Nucleus accumbens (tissue), 56 donors: ENCODE measurements at regions not wholly inside any gene's neighbourhood (a gene's known extent, or its start where the extent isn't known, plus 50 kb on each side); places are given as distances from the start of the nearest gene placed in this dataset.

Experiments
- DNase-seq, 56 donors: peaks; one replicate each; lab custom pipeline; 2025; lab: John Stamatoyannopoulos, UW

DNA sequence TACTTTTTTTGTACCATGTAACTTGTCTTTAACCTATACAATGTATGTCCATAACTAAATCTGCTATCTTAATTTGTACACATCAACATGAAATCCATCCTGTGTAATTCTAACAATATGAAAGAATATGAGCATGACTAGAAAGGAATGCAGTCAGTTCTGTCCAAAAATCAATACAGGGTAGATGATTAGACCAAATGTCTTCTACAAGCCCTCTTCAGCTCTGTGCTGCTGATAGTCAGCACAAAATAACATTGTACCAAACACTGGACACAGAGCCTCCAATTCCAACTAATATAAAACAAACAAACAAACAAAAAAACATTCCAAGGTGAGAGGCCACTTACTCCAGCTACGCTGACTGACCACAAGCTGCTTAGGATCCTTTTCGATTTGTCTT is 301.4 kb upstream of the IRAK1BP1 start:
- DNase-seq = no peak

DNA sequence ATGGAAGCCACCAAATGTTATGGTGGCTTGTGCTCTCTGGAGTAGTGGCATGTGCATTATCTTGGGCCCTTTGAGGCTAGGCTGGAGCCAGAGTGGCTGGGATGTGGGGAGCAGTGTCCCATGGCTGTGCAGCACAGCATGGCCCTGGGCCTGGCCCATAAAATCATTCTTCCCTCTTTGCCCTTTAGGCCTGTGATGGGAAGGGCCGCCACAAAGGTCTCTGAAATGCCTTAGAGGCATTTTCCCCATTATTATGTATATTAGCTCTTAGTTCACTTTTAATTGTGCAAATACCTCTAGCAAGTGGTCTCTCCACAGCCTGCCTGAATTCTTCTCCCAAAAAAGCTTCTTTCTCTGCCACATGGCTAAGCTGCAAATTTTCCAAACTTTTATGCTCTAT is 297.3 kb upstream of the IRAK1BP1 start:
- no peak for DNase-seq

DNA sequence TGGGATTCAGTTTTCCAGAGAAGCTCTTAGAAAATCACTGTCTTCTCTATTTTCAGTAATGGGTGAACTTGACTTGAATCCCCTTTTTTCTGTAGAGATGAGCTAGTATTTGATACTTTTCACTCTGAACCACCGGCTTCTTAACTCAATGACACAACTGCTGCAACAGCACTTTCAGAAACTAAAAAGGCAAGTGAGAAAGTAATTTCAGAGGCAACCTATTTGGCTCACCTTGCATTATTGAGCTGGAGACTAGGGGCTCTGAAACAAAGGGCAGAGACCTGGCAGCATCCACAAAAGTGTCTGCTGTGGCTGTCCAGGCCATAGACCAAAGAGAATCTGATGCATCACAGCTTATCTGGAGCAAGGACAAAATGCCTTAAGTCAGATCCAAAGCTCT is 289.8 kb upstream of the IRAK1BP1 start:
- DNase-seq = no peak

DNA sequence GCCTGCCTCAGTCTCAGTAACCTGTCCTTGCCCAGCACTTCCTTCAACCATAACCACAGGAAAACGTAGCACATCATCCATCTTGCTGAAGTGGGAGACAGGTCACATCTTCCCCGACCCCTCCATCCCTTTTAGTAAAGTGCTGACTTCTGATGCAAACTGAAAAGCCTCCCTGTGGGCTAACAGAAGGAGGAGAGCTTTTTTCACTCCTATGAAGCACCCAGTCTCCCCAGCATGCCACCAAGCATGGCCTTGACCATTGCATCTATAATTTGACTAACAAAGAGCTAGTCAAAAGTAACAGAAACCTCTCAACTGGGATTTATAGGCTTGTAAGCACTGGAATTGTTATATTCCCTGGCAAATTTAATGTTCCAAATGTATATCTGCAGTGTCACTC is 288.9 kb upstream of the IRAK1BP1 start:
- no peak for DNase-seq

DNA sequence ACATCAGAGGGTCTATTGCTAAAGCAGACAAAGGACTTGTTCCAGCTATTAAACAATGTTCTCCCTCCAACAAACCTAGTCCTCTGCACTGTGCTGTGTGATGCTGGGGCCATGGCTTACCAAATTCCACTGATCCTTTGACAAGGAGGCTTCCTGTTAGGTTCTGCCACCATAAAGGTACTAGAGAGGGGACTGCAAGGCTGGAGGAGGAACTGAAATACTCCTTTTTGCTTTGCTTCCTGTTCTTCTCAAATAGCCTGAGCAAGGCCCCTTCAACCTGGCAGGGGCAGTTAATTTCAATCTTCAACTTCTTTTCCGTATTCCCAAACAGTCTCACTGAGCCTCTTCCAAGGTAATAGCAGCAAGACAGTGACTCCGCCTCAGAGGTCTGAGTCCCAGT is 286.4 kb upstream of the IRAK1BP1 start:
- no peak for DNase-seq

DNA sequence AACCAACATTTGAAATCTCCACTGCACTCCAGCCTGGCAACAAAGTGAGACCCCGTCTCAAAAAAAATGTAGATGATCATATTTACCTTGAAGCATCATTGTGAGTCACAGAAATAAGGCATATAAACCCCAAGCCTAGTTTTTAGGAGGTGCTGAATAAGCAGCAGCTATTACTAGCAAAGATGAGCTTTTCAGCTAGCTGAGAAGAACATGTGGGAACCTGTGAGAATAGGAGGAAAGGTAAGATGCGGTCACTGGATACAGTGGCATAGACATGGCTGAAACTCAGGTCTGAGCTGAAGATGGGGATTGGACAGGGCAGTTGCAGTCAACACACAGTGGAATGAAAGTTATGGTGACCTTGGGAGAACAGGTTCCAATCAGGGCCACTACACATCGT is 284.3 kb upstream of the IRAK1BP1 start:
- no peak for DNase-seq

DNA sequence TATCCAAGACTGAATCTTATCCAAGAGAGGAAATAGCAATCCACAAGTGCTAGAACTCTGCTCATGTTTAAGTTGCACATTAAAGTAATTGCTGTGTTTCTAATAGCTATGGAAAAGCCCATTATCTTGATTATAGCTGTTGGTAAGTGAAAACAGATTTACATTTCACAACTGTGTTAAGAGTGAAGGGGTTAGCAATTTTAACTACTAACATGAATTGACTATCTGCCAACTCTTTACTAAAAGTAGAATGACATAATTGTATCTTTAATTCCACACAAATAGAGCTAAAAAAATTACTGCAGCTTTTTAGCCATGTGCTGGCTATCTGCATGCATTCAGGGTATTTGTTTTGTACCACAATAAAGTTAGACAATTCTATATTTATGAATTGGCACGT is 277.9 kb upstream of the IRAK1BP1 start:
- DNase-seq = no peak

DNA sequence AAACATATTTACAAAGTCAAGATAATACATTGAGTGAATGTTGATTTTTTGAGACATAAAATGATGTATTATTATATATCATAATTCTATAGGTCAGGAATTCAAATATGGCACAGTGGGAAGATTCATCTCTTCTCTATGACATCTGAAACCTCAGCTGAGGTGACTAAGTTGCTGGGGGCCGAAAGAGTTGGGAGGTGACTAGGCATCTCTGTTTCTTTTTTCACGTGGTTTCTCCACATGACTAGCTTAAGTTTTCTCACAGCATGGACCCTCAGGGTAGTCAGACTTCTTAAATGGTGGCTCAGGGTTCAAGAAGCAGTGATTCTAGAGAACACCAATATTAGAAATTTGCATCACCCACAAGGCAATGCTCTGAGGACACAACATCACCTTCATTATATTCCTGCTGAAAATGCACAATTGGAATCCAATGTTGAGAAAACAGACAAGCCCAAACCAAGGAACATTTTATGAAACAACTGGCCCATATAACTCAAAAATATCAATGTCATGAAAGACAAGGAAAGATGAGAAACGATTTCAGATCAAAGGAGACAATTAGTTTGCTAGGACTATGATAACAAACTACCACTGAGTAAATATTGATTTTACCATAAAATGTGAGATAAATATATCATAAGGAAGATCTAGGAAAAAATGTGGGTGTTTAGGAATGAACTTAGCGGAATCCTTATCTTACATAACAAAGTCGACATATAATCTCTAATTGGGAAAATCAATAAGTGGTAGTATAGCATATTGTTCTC is 273.3 kb upstream of the IRAK1BP1 start:
- no peak for DNase-seq

DNA sequence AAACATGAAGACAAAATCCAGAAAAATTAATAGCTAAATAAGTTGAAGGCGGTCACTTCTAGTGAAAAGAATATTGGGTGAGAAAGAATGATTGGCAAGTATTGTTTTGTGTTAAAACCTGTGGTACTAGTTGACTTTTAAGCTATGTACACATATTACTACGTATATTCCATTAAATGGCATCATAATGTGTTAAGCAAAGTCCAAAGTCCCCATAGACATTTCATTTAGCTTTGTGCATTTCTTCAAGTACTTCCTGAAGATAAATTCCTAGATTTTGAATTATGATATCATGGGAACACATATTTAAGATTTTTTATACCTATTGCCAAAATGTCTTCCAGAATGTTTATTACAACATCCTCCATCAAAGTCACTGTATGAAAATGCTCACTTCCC is 272.7 kb upstream of the IRAK1BP1 start:
- no peak for DNase-seq

DNA sequence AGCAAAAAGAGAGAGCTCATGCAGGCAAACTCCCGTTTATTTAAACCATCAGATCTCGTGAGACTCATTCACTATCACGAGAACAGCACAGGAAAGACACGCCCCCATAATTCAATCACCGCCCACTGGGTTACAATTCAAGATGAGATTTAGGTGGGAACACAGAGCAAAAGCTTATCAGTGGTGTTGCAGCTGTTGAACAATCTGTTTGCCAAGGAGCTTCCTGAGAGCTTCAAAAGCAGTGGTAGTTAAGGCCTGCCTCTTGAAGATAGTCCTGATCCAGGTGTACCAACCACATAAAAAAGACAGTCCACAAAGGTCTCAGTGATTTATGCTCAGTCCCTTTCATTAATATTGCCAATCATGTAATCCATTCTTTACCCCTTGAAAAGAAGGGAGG is 269.4 kb upstream of the IRAK1BP1 start:
- no peak for DNase-seq

DNA sequence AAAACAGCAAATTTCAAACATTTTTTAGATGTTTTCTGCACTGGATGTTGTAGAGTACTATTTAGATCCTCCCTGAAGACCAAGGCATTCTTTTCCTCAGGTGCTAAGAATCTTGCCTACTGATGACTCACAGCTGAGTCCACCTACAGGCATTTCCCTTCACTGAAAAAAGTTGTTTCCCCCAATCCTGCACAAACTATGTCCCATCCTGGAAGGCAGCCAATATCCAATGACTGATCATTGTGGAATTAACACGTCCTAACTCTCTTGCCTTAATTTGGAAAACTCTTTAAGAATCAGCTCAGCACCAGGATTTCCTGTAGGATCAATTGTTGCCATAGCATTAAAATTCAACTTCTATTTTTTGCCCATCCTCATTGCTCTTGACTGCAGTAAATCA is 268.4 kb upstream of the IRAK1BP1 start:
- DNase-seq = no peak

DNA sequence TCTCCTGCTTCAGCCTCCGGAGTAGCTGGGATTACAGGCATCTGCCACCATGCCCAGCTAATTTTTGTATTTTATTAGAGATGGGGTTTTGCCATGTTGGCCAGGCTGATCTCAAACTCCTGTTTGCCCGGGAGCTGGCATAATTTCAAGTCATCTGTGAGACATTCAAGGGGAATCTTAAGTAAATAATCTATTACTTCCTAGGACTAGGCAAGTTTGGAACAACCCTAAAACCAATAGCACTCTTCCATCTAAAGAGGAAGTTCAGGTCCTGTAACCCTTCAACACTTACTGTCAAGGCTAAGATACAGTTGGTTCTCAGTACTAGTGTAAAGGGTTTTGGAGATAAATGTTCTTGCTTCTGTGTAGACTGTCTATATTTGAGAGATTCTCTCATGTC is 267.8 kb upstream of the IRAK1BP1 start:
- no peak for DNase-seq

DNA sequence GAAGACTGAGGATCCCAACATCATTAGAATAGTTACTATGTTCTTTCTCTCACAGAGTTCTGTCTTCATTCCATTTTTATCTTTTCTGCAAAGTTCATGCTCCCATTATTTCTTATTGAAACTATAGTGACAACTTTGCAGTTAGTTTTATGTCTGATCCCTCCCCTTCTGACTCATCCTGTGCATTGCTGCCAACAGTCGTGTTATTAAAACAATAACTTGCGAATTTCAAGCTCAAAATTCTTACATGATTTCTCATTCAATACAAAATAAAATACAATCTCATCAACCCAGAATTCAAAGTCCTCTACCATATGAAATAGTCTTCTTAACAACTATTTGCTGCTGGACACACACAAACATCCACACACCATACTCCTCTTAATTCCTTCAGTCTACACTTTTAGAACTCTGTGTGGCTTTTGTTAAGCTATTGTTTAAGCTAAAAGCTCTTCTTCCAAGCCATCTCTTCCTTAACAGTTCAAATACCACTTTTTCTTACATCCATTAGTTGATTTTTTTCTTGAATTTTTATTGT is 261.4 kb upstream of the IRAK1BP1 start:
- no peak for DNase-seq

DNA sequence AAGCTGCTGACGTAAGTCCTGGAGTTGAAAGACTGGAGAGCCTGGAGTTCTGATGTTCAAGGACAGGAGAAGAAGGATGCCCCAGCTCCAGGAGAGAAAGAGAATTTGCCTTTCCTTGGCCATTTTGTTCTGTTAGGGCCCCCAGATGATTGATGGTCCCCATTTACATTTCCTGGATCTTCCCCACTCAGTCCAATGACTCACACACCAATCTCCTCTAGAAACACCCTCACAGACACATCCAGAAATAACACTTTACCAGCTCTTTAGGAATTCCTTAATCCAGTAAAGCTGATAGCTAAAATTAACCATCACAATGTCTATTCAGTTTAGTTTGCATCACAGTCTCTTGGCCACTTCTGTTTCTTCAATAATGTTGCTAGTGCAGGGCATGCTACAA is 260.2 kb upstream of the IRAK1BP1 start:
- no peak for DNase-seq

DNA sequence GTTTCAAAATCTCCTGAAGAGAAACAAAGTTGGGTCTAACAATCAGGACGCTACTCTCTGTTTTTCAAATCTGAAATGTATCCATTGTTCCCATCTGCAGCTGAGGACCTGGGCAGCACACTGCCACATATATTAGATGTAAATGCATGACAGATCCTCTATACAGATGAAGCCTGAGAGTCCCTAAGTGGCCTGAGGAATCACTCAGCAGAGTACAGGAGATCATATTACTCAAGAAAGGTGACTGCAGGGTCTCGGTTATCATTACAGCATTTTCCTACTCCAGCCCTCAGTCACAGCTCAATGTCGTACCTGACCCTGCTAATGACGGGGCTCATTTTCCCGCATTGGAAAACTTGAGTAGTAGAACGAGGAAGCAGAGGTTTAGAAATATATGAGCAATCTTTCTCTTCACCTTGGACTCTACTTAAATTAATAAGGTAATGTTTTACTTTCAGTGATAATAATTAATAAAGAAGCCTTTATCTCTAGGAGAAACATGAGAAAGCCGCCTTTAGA is 256.2 kb upstream of the IRAK1BP1 start:
- DNase-seq = no peak

DNA sequence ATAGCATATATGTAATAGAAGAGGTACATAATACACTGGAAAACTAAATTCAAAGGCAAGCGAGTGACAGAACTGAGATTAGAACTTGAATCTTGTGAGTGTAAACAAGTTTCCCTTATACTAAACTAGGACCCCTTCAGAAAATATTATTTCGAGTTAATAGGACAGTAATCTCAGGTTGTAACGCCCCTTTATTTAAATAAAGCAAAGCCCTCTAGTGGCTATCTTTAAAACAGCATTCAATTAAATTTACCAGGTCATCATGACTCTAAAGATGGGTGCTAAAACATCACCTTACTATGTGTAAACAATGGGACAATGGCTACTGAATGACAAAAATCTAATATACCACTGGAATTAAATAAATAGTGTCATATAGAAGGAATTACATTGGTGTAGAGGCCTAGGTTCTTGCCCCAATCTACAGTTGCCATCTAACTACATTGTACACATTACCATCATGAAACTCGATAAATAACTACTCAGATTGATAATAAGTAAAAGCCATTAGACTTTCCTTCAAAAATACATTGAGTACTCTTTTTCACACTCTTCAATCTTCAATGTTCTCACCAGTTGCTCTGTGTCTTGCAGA is 255.4 kb upstream of the IRAK1BP1 start:
- DNase-seq = no peak

DNA sequence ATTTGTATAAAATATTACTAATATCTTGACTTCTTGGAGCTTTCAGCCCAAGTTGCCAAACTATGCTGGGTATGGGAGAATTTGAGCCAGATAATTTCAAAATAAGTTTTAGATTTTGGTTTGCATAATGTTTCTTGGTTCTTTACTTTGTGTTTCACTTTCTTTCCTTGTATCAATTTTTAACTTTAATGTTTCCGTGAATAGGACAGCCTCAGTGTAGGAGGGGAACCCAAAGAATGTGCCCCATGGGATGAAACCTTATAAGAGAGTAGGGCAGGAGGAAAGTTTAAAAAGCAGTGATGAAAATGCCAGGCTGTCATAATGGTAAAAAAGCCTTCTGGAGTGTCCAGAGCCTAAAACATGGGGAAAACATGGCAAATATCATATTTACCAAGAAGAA is 252.4 kb upstream of the IRAK1BP1 start:
- DNase-seq = no peak

DNA sequence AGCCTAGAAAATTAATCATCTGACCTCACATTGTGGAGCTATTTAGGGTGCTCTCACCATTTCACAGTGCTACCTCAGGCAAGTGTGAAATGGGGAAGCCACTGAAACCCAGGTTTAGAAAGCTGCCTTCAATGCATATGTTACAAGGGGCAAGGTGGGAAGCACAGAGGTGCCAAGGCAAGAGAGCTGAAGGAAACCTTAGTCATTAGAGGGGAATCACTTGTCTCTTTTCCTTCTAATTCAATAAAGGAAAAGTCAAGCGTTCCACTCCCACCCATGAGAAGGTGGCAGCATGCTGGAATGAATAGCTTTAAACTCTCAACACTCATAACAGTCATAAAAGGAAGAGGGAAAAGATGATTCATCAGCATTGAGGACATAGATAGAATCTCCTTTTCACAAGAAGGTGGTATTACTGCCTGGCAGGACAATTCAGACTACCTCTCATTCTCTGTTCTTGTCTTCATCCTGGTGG is 251.9 kb upstream of the IRAK1BP1 start:
- no peak for DNase-seq

DNA sequence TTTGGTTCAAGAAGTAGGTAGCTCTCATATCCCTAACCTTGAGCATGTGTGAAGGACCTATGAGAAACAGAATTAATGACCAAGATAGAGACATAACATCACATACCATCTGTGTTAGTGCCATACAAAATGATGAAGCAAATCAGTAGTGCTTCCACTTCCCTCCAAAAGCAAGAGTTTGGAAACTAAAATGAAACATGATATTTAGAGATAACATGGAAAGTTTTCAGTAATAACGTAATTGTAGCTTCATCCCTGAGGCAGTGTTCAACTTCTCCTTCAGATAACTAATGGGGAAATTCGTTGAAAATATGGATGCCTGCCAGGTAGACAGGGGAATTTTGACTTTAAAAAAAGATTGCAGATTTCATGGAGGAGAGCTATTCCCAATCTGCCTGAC is 248.4 kb upstream of the IRAK1BP1 start:
- DNase-seq = no peak

DNA sequence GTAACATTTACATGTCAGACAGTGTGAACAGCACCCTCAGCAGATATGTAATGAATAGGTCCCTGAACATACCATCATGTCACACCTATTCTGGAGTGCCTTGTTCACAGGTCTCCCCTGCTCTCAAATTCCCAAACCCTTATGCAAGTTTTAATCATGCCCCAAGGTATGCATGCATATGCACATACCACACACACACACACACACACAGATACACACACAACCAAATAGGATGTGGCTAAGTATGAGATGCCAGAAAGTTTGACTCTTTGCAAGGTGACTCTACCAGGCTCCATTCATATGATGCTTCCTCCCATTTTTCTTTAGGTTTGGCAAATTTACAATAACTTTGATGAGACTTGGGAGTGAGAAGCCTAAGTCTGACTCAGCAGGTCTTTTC is 243.8 kb upstream of the IRAK1BP1 start:
- DNase-seq = no peak

DNA sequence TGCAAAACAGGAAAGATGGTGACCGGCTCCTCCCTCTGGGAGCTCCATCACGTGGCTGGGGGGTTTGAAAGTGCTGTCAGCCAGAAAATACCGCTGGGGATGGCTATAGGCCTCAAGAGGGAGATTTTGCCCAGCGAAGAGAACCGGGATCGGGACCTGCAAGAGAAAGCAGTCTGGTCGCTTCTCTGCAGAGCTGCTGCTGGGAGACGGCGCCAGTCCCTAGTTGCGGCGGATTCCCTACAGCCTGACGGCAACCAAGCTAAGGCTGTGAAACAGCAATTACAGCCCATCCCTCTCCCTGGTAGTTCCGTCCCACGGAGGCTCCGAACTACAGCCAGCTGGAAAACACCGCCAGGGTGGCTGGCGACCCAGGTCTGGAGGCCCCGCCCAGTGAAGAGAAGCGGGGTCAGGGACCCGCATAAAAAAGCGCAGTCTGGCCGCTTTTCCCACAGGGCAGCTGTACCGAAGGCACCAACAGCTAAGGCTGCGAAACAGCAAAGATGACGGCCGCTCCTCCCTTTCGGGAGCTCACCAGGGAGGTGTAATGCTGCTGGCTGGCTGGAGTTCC is 238.1 kb upstream of the IRAK1BP1 start:
- DNase-seq = peak in 20 of 56 donors; percentile 0 to 44 (median 11)

DNA sequence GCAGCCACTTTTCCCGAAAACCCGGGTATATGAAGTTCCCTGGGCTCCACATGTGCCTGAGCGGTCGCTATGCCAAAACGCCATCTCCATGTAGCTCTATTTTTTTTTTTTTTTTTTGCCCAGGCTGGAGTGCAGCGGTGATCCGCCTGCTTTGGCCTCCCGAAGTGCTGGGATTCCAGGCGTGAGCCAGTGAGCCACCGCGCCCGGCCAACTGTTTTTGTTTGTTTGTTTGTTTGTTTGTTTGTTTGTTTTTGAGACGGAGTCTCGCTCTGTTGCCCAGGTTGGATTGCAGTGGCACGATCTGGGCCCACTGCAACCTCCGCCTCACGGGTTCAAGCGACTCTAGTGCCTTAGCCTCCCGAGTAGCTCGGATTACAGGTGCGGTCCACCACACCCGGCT is 237.5 kb upstream of the IRAK1BP1 start:
- DNase-seq = peak in 1 of 56 donors; percentile 6
